ENCODE measurements at regions not wholly inside any gene's neighbourhood (a gene's known extent, or its start where the extent isn't known, plus 50 kb on each side); places are given as distances from the start of the nearest gene placed in this dataset.

DNA sequence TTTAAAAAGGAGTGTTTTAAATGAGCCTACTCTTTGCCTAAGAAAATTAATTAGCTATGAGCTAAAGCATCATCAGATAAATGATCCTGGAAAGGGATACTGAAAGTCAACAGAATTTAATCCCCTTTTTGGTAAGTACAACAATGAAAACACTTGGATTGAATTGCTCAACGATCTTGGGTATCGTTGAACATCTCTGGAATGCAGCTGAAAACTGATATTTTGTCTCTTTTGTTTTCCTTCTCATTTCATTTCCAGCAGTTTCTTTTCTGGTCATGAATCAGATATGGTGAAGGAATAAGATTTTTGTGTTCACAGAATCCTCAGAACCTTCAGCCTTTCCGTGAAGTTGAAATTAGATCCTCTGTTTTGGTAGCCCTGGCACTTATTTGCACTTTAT is 771.2 kb downstream of the FSCB start:
- TF ChIP-seq, protein P1, sequence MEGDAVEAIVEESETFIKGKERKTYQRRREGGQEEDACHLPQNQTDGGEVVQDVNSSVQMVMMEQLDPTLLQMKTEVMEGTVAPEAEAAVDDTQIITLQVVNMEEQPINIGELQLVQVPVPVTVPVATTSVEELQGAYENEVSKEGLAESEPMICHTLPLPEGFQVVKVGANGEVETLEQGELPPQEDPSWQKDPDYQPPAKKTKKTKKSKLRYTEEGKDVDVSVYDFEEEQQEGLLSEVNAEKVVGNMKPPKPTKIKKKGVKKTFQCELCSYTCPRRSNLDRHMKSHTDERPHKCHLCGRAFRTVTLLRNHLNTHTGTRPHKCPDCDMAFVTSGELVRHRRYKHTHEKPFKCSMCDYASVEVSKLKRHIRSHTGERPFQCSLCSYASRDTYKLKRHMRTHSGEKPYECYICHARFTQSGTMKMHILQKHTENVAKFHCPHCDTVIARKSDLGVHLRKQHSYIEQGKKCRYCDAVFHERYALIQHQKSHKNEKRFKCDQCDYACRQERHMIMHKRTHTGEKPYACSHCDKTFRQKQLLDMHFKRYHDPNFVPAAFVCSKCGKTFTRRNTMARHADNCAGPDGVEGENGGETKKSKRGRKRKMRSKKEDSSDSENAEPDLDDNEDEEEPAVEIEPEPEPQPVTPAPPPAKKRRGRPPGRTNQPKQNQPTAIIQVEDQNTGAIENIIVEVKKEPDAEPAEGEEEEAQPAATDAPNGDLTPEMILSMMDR (IDR thresholded peaks at IDR 0.05; ENCODE audit: low read depth, low read length) = no peak
- TF ChIP-seq, protein P2, sequence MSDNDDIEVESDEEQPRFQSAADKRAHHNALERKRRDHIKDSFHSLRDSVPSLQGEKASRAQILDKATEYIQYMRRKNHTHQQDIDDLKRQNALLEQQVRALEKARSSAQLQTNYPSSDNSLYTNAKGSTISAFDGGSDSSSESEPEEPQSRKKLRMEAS (IDR thresholded peaks at IDR 0.05; ENCODE audit: low read depth, low read length) = no peak
- TF ChIP-seq POLR2A (IDR thresholded peaks at IDR 0.05; ENCODE audit: extremely low read depth, insufficient read length) (no peak), MYC (IDR thresholded peaks at IDR 0.05; ENCODE audit: low read depth, low read length) (no peak)

All from NB4 (cell line).